ENCODE measurements at regions not wholly inside any gene's neighbourhood (a gene's known extent, or its start where the extent isn't known, plus 50 kb on each side); places are given as distances from the start of the nearest gene placed in this dataset.
A peak's percentile ranks its signal among the peaks of the same experiment; 100 is the strongest.
"Not testable (repeated sequence)": the region's sequence is repeated elsewhere in the genome, so short reads cannot be mapped to it uniquely, and the experiment has no call there.

- H3K4me1 ChIP-seq, result no peaks in the 10 kb centered on the region
- H3K4me3 ChIP-seq (replicated peaks in 1 of 3), result no peak overlapping the region
- peak in 1 of 2 donors; percentile 5 for DNase-seq
- no peaks in the 10 kb centered on the region for H3K9me3 ChIP-seq
- no peak for TF ChIP-seq POLR2A (IDR thresholded peaks at IDR 0.05)
- TF ChIP-seq, protein P1, sequence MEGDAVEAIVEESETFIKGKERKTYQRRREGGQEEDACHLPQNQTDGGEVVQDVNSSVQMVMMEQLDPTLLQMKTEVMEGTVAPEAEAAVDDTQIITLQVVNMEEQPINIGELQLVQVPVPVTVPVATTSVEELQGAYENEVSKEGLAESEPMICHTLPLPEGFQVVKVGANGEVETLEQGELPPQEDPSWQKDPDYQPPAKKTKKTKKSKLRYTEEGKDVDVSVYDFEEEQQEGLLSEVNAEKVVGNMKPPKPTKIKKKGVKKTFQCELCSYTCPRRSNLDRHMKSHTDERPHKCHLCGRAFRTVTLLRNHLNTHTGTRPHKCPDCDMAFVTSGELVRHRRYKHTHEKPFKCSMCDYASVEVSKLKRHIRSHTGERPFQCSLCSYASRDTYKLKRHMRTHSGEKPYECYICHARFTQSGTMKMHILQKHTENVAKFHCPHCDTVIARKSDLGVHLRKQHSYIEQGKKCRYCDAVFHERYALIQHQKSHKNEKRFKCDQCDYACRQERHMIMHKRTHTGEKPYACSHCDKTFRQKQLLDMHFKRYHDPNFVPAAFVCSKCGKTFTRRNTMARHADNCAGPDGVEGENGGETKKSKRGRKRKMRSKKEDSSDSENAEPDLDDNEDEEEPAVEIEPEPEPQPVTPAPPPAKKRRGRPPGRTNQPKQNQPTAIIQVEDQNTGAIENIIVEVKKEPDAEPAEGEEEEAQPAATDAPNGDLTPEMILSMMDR (IDR thresholded peaks at IDR 0.05), result no peak
- no peak overlapping the region for H3K27ac ChIP-seq
- WGBS, 2 donors, result 65 to 75% methylated on average over 3 of the region's 3 CpGs
- intact Hi-C loops (cut with DNase I), result no loop called here
- H3K36me3 ChIP-seq, result no peaks in the 10 kb centered on the region
- no peaks in the 10 kb centered on the region for H3K27me3 ChIP-seq
Measured at GRCh38 chr5:117131048-117131679, 556.5 kb upstream of the SEMA6A start.

DNA sequence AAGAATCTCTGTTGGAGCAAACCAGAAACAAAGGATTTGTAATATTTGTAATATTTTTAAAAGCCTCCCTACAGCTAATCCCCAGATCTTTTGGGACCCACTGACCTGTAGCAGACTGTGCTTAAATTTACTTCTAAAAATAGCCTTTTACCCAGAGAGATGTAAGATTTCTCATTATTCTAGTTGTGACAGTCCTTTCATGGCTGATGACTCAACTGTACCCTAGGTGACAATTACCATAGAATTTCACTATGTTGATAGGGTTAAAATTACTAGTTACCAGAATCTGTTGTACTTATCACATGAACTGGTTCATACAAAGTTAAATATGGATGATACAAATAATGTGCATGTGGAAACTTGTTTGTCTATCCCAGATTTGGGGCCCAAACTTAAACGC is 543.9 kb upstream of the SEMA6A start:
- H3K4me3 ChIP-seq (replicated peaks in 1 of 3), result no peak overlapping the region
- H3K27ac ChIP-seq, result no peak overlapping the region
- TF ChIP-seq, protein P1 (IDR thresholded peaks at IDR 0.05), result no peak
- no peak for TF ChIP-seq POLR2A (IDR thresholded peaks at IDR 0.05)
- 81 to 100% methylated on average over 1 of the region's 1 CpG for WGBS, 2 donors
- H3K27me3 ChIP-seq, result no peaks in the 10 kb centered on the region
- no peaks in the 10 kb centered on the region for H3K9me3 ChIP-seq
- intact Hi-C loops (cut with DNase I), result no loop called here
- no peaks in the 10 kb centered on the region for H3K36me3 ChIP-seq
- H3K4me1 ChIP-seq, result no peaks in the 10 kb centered on the region
- no peak for DNase-seq

GRCh38 chr5:117117314-117117713 is 542.7 kb upstream of the SEMA6A start:
- DNase-seq; H3K4me1 ChIP-seq; H3K4me3 ChIP-seq (replicated peaks in 1 of 3); intact Hi-C loops (cut with DNase I); H3K27me3 ChIP-seq; H3K9me3 ChIP-seq; H3K36me3 ChIP-seq; H3K27ac ChIP-seq: not testable (repeated sequence)
- WGBS, 2 donors, result 81 to 85% methylated on average over 4 to 6 of the region's 6 CpGs

- H3K36me3 ChIP-seq, result no peaks in the 10 kb centered on the region
- intact Hi-C loops (cut with DNase I), result no loop called here
- no peak overlapping the region for H3K27ac ChIP-seq
- no peaks in the 10 kb centered on the region for H3K9me3 ChIP-seq
- no peaks in the 10 kb centered on the region for H3K27me3 ChIP-seq
- 82 to 86% methylated on average over 2 of the region's 2 CpGs for WGBS, 2 donors
- no peaks in the 10 kb centered on the region for H3K4me1 ChIP-seq
- no peak overlapping the region for H3K4me3 ChIP-seq (replicated peaks in 1 of 3)
- TF ChIP-seq, protein P1 (IDR thresholded peaks at IDR 0.05), result no peak
- no peak for TF ChIP-seq POLR2A (IDR thresholded peaks at IDR 0.05)
- no peak for DNase-seq
Measured at GRCh38 chr5:117110548-117110947, 535.9 kb upstream of the SEMA6A start.

- intact Hi-C loops (cut with DNase I), result no loop called here
- Histone ChIP-seq H3K4me3 (replicated peaks in 1 of 3) (no peak overlapping the region), H3K9me3 (no peaks in the 10 kb centered on the region), H3K4me1 (no peaks in the 10 kb centered on the region), H3K36me3 (no peaks in the 10 kb centered on the region), H3K27me3 (no peaks in the 10 kb centered on the region), H3K27ac (no peak overlapping the region)
- WGBS, 2 donors, result 74 to 76% methylated on average over 3 of the region's 3 CpGs
- no peak for DNase-seq
- TF ChIP-seq POLR2A (IDR thresholded peaks at IDR 0.05), result no peak
- TF ChIP-seq, protein P1 (IDR thresholded peaks at IDR 0.05), result no peak
Measured at GRCh38 chr5:117107859-117108258, 533.2 kb upstream of the SEMA6A start.

All from thyroid gland (tissue), 4 donors.